BJ (cell line): ENCODE measurements at regions not wholly inside any gene's neighbourhood (a gene's known extent, or its start where the extent isn't known, plus 50 kb on each side); places are given as distances from the start of the nearest gene placed in this dataset.

Experiments
- CTCF ChIA-PET: fragments of 350-600 bp; formaldehyde crosslinking; extraction: SDS; loops from one replicate; lab custom pipeline; 2021; ENCODE audit warnings: antibody characterized with exemption, inconsistent platforms; lab: Yijun Ruan, JAX
- POLR2A ChIA-PET: fragments of 300-600 bp; sonication (Branson Sonifier 250); formaldehyde crosslinking; extraction: SDS; loops from one replicate; lab custom pipeline; 2021; ENCODE audit warnings: antibody characterized with exemption; lab: Charles Lee
- DNase-seq: peaks from one replicate; pipeline ENCODE4 v3.0.0-alpha.2; 2011; ENCODE audit warnings: low read depth
- H3K27me3 ChIP-seq: 2 replicates; pipeline ENCODE4 v1.6.0; 2011; ENCODE audit warnings: low read length; ENCODE audit not compliant: control insufficient read depth, insufficient read depth
- H3K36me3 ChIP-seq: 2 replicates; pipeline ENCODE4 v1.5.1; 2011; ENCODE audit warnings: low read length; ENCODE audit not compliant: control insufficient read depth, insufficient read depth
- H3K4me3 ChIP-seq: 2 replicates; pipeline ENCODE4 v1.5.1; 2011; ENCODE audit warnings: low read depth, mild to moderate bottlenecking, control low read depth, low read length
- CTCF ChIP-seq: IDR thresholded peaks from 2 replicates; pipeline ENCODE4 v1.5.1; 2011; ENCODE audit warnings: low read depth, mild to moderate bottlenecking, control low read depth, inconsistent platforms, low read length, moderate library complexity; ENCODE audit not compliant: insufficient read depth

- no peaks in the 10 kb centered on the region for H3K36me3 ChIP-seq
- no peak for TF ChIP-seq CTCF
- ChIA-PET CTCF (interaction anchor here (1.0 kb wide), 1 partner anchor 27 kb away, joined by 3 read pairs; no protein-coding TSS in a partner anchor), POLR2A (no interaction called here)
- H3K4me3 ChIP-seq: peak overlapping the region; percentile 4; the same call in 1 of the 2 replicates
- DNase-seq: no peak
- H3K27me3 ChIP-seq: no peaks in the 10 kb centered on the region
These were observed 162.7 kb downstream of the KITLG start for GRCh38 chr12:88417531-88417930.

- no peaks in the 10 kb centered on the region for H3K36me3 ChIP-seq
- CTCF ChIA-PET: no interaction called here
- TF ChIP-seq CTCF: no peak
- H3K27me3 ChIP-seq: no peaks in the 10 kb centered on the region
- DNase-seq: no peak
- peak overlapping the region; percentile 35 for H3K4me3 ChIP-seq
- POLR2A ChIA-PET: no interaction called here
These were observed 161.3 kb downstream of the KITLG start for GRCh38 chr12:88418856-88419497.

GRCh38 chr12:88419794-88420193 is 160.5 kb downstream of the KITLG start:
- POLR2A ChIA-PET: interaction anchor here (0.6 kb wide), 2 partner anchors 111 to 311 kb away, joined by 3 read pairs; no protein-coding TSS in a partner anchor
- H3K27me3 ChIP-seq: no peaks in the 10 kb centered on the region
- DNase-seq: no peak
- CTCF ChIA-PET: interaction anchor here (0.6 kb wide), 1 partner anchor 43 kb away, joined by 6 read pairs; no protein-coding TSS in a partner anchor
- H3K36me3 ChIP-seq: no peaks in the 10 kb centered on the region
- no peak for TF ChIP-seq CTCF
- no peak overlapping the region for H3K4me3 ChIP-seq

GRCh38 chr12:88420457-88420856 is 159.8 kb downstream of the KITLG start:
- CTCF ChIA-PET: interaction anchor here (0.5 kb wide), 1 partner anchor 167 kb away, joined by 4 read pairs; no protein-coding TSS in a partner anchor
- TF ChIP-seq CTCF: no peak
- no peak overlapping the region for H3K4me3 ChIP-seq
- POLR2A ChIA-PET: interaction anchor here (0.6 kb wide), 2 partner anchors 159 to 312 kb away, joined by 3 to 4 read pairs; no protein-coding TSS in a partner anchor
- peak; percentile 90 for DNase-seq
- H3K36me3 ChIP-seq: no peaks in the 10 kb centered on the region
- no peaks in the 10 kb centered on the region for H3K27me3 ChIP-seq

GRCh38 chr12:88424791-88425730 is 155.2 kb downstream of the KITLG start:
- no peaks in the 10 kb centered on the region for H3K27me3 ChIP-seq
- H3K4me3 ChIP-seq: no peak overlapping the region
- DNase-seq: no peak
- no peak for TF ChIP-seq CTCF
- POLR2A ChIA-PET: no interaction called here
- no peaks in the 10 kb centered on the region for H3K36me3 ChIP-seq
- CTCF ChIA-PET: no interaction called here
